DND-41 (cell line): ENCODE measurements at regions not wholly inside any gene's neighbourhood (a gene's known extent, or its start where the extent isn't known, plus 50 kb on each side); places are given as distances from the start of the nearest gene placed in this dataset.

Source experiments
- CTCF ChIP-seq: IDR thresholded peaks from 2 replicates; pipeline ENCODE4 v1.5.1; 2012; ENCODE audit warnings: borderline replicate concordance, low read length, moderate library complexity, mild to moderate bottlenecking; ENCODE audit not compliant: poor library complexity, severe bottlenecking; ENCODE audit errors: extremely low read depth
- EZH2 ChIP-seq: IDR thresholded peaks from 3 replicates; pipeline ENCODE4 v1.6.1; 2012; ENCODE audit warnings: borderline replicate concordance, low read depth, mild to moderate bottlenecking, moderate library complexity, low read length, inconsistent platforms; ENCODE audit not compliant: severe bottlenecking

GRCh38 chr9:79008916-79009315 lies 562.8 kb upstream of the TLE4 start:
- TF ChIP-seq CTCF (no peak), EZH2 (no peak)
